Fibroblast of lung (primary cell): ENCODE measurements at regions not wholly inside any gene's neighbourhood (a gene's known extent, or its start where the extent isn't known, plus 50 kb on each side); places are given as distances from the start of the nearest gene placed in this dataset.
A peak's percentile ranks its signal among the peaks of the same experiment; 100 is the strongest.

Experiments used
- DNase-seq, 2 donors: peaks; one replicate each; pipeline versions ENCODE4 v3.0.0 to v3.0.0-alpha.2; 2010; ENCODE audit warnings: low read depth in 2 of 2
- H2AFZ ChIP-seq: 2 replicates; pipeline ENCODE4 v1.5.1; 2012; ENCODE audit warnings: low read length, control low read depth, inconsistent platforms
- H3K27ac ChIP-seq: 2 replicates; pipeline ENCODE4 v1.5.1; 2011; ENCODE audit warnings: low read length, control low read depth; ENCODE audit not compliant: insufficient read depth
- H3K27me3 ChIP-seq: 2 replicates; pipeline ENCODE4 v1.5.1; 2011; ENCODE audit warnings: mild to moderate bottlenecking, low read length; ENCODE audit not compliant: control insufficient read depth, insufficient read depth
- H3K36me3 ChIP-seq: 2 replicates; pipeline ENCODE4 v1.5.1; 2011; ENCODE audit warnings: low read length; ENCODE audit not compliant: control insufficient read depth, insufficient read depth
- H3K4me1 ChIP-seq: 2 replicates; pipeline ENCODE4 v1.5.1; 2011; ENCODE audit warnings: low read length; ENCODE audit not compliant: control insufficient read depth, insufficient read depth; ENCODE audit errors: extremely low read depth
- H3K4me2 ChIP-seq: 2 replicates; pipeline ENCODE4 v1.5.1; 2011; ENCODE audit warnings: low read length, control low read depth; ENCODE audit not compliant: insufficient read depth; ENCODE audit errors: extremely low read depth
- H3K4me3 ChIP-seq, 4 experiments: fragments of 200-600 bp in 1 of 4; sonication (generic) in 1 of 4; replicated peaks in 1 of 4; 2 replicates each; pipeline ENCODE4 v1.5.1; 2011 to 2016; ENCODE audit warnings: low read length in 4 of 4, low read depth in 3 of 4, mild to moderate bottlenecking in 3 of 4, control low read depth in 2 of 4, inconsistent platforms in 1 of 4, mixed read lengths in 1 of 4; ENCODE audit not compliant: insufficient read depth in 1 of 4; ENCODE audit errors: control extremely low read depth in 1 of 4
- H3K79me2 ChIP-seq: 2 replicates; pipeline ENCODE4 v1.5.1; 2012; ENCODE audit warnings: mild to moderate bottlenecking, low read length, inconsistent platforms; ENCODE audit not compliant: control insufficient read depth, insufficient read depth
- H3K9ac ChIP-seq: 2 replicates; pipeline ENCODE4 v1.5.1; 2011; ENCODE audit warnings: mild to moderate bottlenecking, low read length, control low read depth; ENCODE audit not compliant: insufficient read depth
- H3K9me3 ChIP-seq: 2 replicates; pipeline ENCODE4 v1.5.1; 2012; ENCODE audit warnings: low read depth, low read length; ENCODE audit not compliant: control insufficient read depth, insufficient read depth
- H4K20me1 ChIP-seq: 2 replicates; pipeline ENCODE4 v1.5.1; 2011; ENCODE audit warnings: low read length; ENCODE audit not compliant: control insufficient read depth, insufficient read depth; ENCODE audit errors: extremely low read depth
- EZH2 ChIP-seq: IDR thresholded peaks from 2 replicates; pipeline ENCODE4 v1.5.1; 2012; ENCODE audit warnings: low read length, control low read depth, mild to moderate bottlenecking; ENCODE audit errors: missing control alignments
- TF ChIP-seq, protein P1 (sequence below), 2 donors: IDR thresholded peaks in 1 of 2; conservative IDR thresholded peaks in 1 of 2; 1 replicate in 1 of 2; 2 replicates in 1 of 2; pipeline ENCODE4 v1.5.1; 2011 to 2012; ENCODE audit warnings: low read length in 2 of 2, control low read depth in 1 of 2, inconsistent platforms in 1 of 2, low read depth in 1 of 2, mild to moderate bottlenecking in 1 of 2

DNA sequence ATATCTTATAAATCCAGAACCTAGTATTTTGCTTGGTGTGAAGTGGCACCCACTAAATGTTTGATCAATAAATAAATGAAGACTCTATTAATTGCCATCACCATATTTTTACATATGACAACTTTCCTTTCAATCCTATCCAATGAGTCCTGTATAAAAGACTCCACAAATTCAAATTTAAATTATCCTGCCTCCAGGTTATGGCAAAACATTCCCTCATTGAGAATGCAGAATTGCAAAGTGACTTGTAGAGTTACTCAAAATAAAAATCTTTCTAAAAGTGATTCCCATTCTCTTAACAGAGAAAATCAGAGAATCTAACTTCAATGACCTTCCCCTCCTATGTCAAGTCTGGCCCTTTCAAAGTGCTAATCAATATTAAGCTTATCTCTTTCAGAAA, 236.8 kb downstream of the GRB14 start:
- Histone ChIP-seq H2AFZ (no peak overlapping the region), H3K79me2 (no peaks in the 10 kb centered on the region)
- TF ChIP-seq, protein P1, sequence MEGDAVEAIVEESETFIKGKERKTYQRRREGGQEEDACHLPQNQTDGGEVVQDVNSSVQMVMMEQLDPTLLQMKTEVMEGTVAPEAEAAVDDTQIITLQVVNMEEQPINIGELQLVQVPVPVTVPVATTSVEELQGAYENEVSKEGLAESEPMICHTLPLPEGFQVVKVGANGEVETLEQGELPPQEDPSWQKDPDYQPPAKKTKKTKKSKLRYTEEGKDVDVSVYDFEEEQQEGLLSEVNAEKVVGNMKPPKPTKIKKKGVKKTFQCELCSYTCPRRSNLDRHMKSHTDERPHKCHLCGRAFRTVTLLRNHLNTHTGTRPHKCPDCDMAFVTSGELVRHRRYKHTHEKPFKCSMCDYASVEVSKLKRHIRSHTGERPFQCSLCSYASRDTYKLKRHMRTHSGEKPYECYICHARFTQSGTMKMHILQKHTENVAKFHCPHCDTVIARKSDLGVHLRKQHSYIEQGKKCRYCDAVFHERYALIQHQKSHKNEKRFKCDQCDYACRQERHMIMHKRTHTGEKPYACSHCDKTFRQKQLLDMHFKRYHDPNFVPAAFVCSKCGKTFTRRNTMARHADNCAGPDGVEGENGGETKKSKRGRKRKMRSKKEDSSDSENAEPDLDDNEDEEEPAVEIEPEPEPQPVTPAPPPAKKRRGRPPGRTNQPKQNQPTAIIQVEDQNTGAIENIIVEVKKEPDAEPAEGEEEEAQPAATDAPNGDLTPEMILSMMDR (conservative IDR thresholded peaks at IDR 0.05 in 1 of 2, IDR thresholded peaks at IDR 0.05 in 1 of 2; ENCODE audit: low read depth in 1 of 2, low read length in 2 of 2): no peak
- TF ChIP-seq EZH2: no peak

DNA sequence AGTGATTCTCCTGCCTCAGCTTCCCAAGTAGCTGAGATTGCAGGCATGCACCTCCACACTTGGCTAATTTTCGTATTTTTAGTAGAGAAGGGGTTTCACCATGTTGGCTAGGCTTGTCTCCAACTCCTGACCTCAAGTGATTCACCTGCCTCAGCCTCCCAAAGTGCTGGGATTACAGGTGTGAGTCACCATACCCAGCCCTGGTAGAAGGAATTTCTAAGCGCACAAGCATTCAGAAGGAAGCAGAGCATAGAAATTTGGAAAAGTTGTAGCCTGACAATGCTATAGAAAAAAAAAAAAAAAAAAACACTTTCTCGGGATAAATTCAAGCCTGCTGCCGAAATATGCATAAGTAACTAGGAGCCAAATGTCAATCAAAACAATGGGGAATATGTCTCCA, 249.4 kb downstream of the GRB14 start:
- no peak overlapping the region for H2AFZ ChIP-seq
- DNase-seq: peak in 1 of 2 donors; percentile 62
- H3K79me2 ChIP-seq: no peaks in the 10 kb centered on the region
- no peak overlapping the region for H3K27ac ChIP-seq
- no peak overlapping the region for H3K4me3 ChIP-seq
- H3K9me3 ChIP-seq: no peaks in the 10 kb centered on the region
- H3K27me3 ChIP-seq: no peaks in the 10 kb centered on the region
- H3K4me2 ChIP-seq: no peak overlapping the region
- H3K9ac ChIP-seq: no peak overlapping the region
- H4K20me1 ChIP-seq: no peaks in the 10 kb centered on the region
- no peaks in the 10 kb centered on the region for H3K36me3 ChIP-seq
- TF ChIP-seq, protein P1 (conservative IDR thresholded peaks at IDR 0.05 in 1 of 2, IDR thresholded peaks at IDR 0.05 in 1 of 2; ENCODE audit: low read depth in 1 of 2, low read length in 2 of 2): no peak
- no peak for TF ChIP-seq EZH2
- no peaks in the 10 kb centered on the region for H3K4me1 ChIP-seq

More for the DNA sequence above, 236.8 kb downstream of the GRB14 start:
- Histone ChIP-seq H3K4me1 (no peaks in the 10 kb centered on the region), H3K4me2 (no peak overlapping the region), H3K27me3 (no peaks in the 10 kb centered on the region), H3K9ac (no peak overlapping the region), H4K20me1 (no peaks in the 10 kb centered on the region), H3K4me3 (no peak overlapping the region), H3K36me3 (no peaks in the 10 kb centered on the region), H3K27ac (no peak overlapping the region), H3K9me3 (no peaks in the 10 kb centered on the region)
- no peak for DNase-seq

- TF ChIP-seq, protein P1 (conservative IDR thresholded peaks at IDR 0.05 in 1 of 2, IDR thresholded peaks at IDR 0.05 in 1 of 2; ENCODE audit: low read depth in 1 of 2, low read length in 2 of 2): no peak
- TF ChIP-seq EZH2: no peak
- Histone ChIP-seq H4K20me1 (no peaks in the 10 kb centered on the region), H3K4me2 (no peak overlapping the region), H3K9ac (no peak overlapping the region), H3K79me2 (no peaks in the 10 kb centered on the region), H2AFZ (no peak overlapping the region), H3K27me3 (no peaks in the 10 kb centered on the region), H3K27ac (no peak overlapping the region), H3K4me1 (no peaks in the 10 kb centered on the region), H3K9me3 (no peaks in the 10 kb centered on the region), H3K4me3 (no peak overlapping the region), H3K36me3 (no peaks in the 10 kb centered on the region)
- peak in 1 of 2 donors; percentile 80 for DNase-seq
These were observed 251.9 kb downstream of the GRB14 start for GRCh38 chr2:164369366-164369765.
